ENCODE measurements at regions not wholly inside any gene's neighbourhood (a gene's known extent, or its start where the extent isn't known, plus 50 kb on each side); places are given as distances from the start of the nearest gene placed in this dataset.

GRCh38 chr9:3676766-3677165 lies 151.0 kb upstream of the RFX3 start:
- TF ChIP-seq CTCF (IDR thresholded peaks at IDR 0.05) (no peak), MAX (IDR thresholded peaks at IDR 0.05) (no peak), CEBPB (IDR thresholded peaks at IDR 0.05) (no peak), PBX3 (IDR thresholded peaks at IDR 0.05) (no peak), CHD2 (IDR thresholded peaks at IDR 0.05; ENCODE audit: low read length, partially characterized antibody) (no peak), POLR2A (IDR thresholded peaks at IDR 0.05; ENCODE audit: low read length) (no peak), E2F6 (IDR thresholded peaks at IDR 0.05; ENCODE audit: borderline replicate concordance, low read depth) (no peak), MAFK (IDR thresholded peaks at IDR 0.05; ENCODE audit: partially characterized antibody) (no peak), BHLHE40 (IDR thresholded peaks at IDR 0.05; ENCODE audit: low read depth, low read length) (no peak), USF2 (IDR thresholded peaks at IDR 0.05) (no peak), EP300 (IDR thresholded peaks at IDR 0.05) (no peak), CBX2 (IDR thresholded peaks at IDR 0.05; ENCODE audit: borderline replicate concordance, low read depth) (no peak), HMGXB4 (CRISPR knock-in tag; IDR thresholded peaks at IDR 0.05; ENCODE audit: borderline replicate concordance) (no peak)
